Fibroblast of peridontal ligament (primary cell): ENCODE measurements at regions not wholly inside any gene's neighbourhood (a gene's known extent, or its start where the extent isn't known, plus 50 kb on each side); places are given as distances from the start of the nearest gene placed in this dataset.

ENCODE experiments used
- DNase-seq: peaks from one replicate; pipeline ENCODE4 v3.0.0-alpha.2; 2010; ENCODE audit errors: extremely low read depth

- DNase-seq = peak; percentile 82
Observed at GRCh38 chr4:117324851-117325491, 239.6 kb upstream of the TRAM1L1 start.

- DNase-seq = no peak
Observed at GRCh38 chr4:117326091-117326490, 240.7 kb upstream of the TRAM1L1 start.

- DNase-seq = no peak
Observed at GRCh38 chr4:117327491-117327890, 242.1 kb upstream of the TRAM1L1 start.

DNA sequence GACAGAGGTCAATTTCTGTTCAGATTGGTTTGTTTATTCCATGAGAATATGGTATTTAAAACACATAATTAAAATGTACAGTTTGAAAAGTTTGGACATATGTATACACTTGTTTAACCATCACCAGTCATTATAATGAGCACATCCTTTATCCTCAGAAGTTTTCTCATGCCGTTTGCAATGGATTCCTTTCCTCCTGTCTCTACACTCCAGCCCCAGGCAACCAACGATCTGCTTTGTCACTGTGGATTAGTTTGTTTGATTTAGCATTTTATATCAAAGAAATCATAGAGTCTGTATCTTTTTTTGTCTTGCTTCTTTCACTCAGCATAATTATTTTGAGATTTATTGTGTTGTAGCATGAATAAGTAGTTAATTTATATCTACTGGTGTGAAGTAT is 243.0 kb upstream of the TRAM1L1 start:
- DNase-seq = no peak

- DNase-seq = no peak
Observed at GRCh38 chr4:117331817-117332216, 246.4 kb upstream of the TRAM1L1 start.

- DNase-seq = no peak
Observed at GRCh38 chr4:117334451-117335188, 249.2 kb upstream of the TRAM1L1 start.

DNA sequence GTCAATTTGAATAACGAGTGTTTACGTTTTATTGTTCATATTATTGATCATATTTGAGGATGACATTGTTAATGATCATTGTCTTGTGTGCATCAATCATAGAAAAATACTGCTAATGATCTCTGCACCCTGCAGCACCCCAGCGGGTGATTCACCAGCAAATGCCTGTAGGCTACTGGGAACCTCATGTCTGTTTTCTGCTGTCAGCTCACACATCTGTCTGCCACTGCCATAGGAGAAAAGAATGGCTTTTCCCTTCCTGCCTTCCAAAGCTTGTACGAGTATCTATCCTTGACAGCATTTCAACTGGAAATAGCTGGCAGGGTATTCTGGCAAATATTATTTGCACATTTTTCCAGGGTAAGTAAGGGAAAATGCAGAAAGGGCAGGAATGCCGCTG is 272.1 kb upstream of the TRAM1L1 start:
- DNase-seq = no peak

- DNase-seq = no peak
Observed at GRCh38 chr4:117357866-117358265, 272.5 kb upstream of the TRAM1L1 start.

GRCh38 chr4:117370944-117371668 is 285.7 kb upstream of the TRAM1L1 start:
- DNase-seq = no peak

GRCh38 chr4:117375101-117375500 is 289.7 kb upstream of the TRAM1L1 start:
- no peak for DNase-seq

DNA sequence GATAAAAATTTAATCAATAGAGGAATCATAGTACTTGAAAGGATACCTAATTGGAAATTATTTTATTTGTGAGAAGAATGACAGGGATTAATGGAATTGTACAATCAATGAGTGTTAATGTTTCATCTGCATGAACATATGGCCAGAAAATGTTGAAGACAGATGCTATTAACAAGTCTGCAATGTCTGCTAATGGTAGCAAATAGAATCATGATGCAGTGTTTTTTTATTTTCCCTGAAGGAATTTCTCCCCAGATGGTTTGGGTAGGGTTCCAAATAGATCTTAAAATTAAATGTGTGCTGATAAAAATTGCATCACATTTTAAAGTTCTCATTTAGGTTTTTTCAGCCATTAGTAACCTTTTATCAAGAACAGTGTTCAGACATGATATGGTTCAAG is 291.3 kb upstream of the TRAM1L1 start:
- no peak for DNase-seq

- DNase-seq = no peak
Observed at GRCh38 chr4:117378942-117379341, 293.6 kb upstream of the TRAM1L1 start.

DNA sequence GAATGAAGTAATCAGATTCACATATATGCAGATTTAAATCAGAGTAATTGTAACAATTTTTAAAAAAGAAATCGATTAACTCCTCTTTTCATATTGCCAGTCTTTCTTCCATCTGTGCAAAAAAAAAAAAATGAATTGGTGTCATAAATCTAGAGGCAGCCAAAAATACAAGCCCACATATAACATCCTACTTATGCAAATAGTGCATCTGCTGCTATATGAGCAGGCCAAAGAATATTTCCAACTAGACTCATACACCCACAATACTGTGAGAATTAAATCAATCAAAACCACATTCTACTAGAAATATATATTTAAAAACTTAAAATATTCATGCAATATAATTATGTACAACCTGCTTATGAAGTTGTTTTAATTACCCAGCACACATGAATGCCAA is 298.1 kb upstream of the TRAM1L1 start:
- no peak for DNase-seq

DNA sequence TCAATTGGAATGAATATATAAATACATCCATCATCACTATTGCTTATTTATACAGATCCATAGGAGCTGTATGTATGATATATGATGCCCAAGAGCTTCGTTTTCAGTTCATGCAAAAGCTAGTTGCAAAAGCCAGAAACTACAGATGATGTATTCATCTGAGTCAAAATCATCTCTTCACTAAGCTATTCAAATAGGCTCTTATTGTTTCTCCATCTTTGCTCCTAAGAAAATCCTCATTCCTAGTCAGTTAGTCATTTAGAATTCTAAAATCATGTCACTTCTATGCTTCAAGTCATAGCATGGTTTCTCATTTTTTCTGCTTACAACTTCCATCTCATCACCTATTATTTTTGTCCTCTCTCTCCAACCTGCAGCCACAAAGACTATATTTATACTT is 300.1 kb upstream of the TRAM1L1 start:
- peak; percentile 31 for DNase-seq

DNA sequence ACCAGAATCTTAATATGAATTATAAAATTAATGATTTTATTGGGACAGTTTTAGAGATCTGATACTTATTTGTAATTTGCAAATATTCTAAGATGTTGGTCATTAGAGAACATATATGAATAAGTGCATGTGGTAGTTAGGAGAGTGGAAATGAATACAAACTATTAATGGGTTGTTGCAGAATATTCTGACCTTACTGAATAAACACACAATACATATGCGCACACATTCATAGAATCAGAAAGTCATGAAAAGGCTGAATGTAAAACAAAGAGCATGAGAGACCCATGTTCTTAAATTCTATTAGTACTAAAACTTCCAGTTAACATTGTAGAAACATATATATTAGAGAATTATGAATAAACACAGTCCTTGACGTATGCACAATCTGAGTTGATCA is 301.7 kb upstream of the TRAM1L1 start:
- DNase-seq = no peak

DNA sequence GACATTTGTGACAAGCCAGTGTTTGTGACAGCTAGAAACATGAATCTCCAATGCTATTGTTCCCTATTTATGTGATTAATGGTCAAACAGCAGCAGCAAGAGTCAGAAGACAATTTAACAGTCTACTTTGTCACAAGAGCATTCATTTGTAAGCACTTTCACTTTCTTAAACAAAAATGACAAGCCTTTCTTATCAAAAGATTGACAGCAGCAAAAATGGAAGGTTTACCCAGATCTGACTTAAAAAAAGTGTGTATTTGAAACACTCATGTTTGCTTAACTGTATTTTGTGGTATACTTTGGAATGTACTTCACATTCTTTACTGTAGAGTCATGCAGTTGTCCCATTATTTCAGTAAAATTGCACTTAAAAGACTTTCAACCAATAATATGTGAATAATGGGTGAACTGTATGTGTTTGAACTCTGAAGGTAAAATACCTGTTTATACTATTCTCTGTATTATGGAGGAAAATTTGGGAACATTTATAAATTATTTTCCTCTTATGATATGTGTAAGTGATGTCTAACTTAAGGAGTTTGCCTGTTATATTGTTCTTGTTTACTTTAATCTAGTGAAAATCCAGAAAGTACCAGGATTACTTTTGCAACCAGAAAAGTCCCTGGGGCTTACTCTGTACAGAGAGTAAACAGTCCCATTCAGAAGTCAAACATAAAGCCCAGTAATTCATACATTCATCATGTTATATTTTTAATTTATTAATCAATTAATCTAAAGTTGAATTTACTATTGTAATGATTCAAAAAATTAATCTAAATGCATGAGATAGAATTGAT is 314.9 kb upstream of the TRAM1L1 start:
- peak; percentile 80 for DNase-seq

- no peak for DNase-seq
Observed at GRCh38 chr4:117412661-117413060, 327.3 kb upstream of the TRAM1L1 start.

GRCh38 chr4:117417856-117418255 is 332.5 kb upstream of the TRAM1L1 start:
- peak; percentile 51 for DNase-seq

DNA sequence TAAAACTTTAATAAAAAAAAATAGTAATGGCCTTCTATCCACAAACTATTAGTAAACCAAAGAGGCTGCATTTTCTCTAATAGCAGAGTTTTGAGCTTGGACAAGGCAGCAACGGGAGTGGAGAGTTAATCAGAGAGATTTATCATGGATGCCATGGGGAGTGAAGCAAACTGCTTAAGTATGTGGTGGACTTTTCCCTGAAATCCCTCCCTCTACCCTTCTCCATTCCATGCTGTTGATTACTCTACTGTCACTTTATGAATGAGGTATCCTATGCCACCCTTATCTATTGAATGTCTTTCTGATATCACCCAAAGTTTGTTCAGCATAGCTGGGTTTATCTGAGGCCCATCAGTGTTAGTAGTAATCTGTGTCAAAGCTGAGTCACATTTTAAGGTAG is 335.6 kb upstream of the TRAM1L1 start:
- DNase-seq = no peak

- DNase-seq = no peak
Observed at GRCh38 chr4:117421706-117422105, 336.3 kb upstream of the TRAM1L1 start.

DNA sequence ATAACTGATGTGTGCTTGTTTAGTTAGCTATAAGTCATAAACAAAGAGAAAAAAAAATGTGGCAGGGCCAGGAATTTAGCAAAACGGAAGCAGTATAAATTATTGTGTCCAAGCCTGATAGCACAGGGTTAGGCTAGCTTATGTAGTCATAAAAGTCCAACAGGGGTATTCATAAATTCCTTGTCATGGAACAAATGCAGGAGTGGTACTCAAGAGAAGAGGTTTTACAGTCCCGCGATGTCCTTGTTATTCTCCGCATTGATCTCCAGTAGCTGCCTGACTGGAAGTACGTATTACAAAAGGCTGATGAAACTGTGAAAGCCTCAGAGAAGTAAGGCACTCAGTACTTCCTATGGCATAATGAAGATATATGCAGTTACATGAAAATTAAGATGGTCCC is 336.9 kb upstream of the TRAM1L1 start:
- DNase-seq = no peak

DNA sequence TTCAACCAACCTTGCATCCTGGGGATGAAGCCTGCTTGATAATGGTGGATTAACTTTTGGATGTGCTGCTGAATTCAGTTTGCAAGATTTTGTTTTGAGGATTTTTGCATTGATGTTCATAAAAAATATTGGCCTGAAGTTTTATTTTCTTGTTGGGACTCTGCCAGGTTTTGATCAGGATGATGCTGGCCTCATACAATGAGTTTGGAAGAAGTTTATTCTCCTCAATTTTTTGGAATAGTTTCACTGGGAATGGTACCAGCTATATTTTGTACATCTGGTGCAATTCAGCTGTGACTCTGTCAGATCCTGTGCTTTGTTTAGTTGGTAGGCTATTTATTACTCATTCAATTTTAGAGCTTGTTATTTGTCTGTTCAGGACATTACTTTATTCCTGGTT is 340.3 kb upstream of the TRAM1L1 start:
- peak; percentile 18 for DNase-seq
